HEK293 (cell line): ENCODE measurements at regions not wholly inside any gene's neighbourhood (a gene's known extent, or its start where the extent isn't known, plus 50 kb on each side); places are given as distances from the start of the nearest gene placed in this dataset.

Experiments used
- CTCF ChIA-PET: fragments of 350-600 bp; formaldehyde crosslinking; extraction: SDS; loops from one replicate; lab custom pipeline; 2021; ENCODE audit warnings: antibody characterized with exemption; lab: Yijun Ruan, JAX
- POLR2A ChIA-PET: fragments of 300-600 bp; formaldehyde crosslinking; extraction: SDS; loops from one replicate; lab custom pipeline; 2020; ENCODE audit warnings: antibody characterized with exemption, inconsistent platforms; lab: Yijun Ruan, JAX
- H3K27ac ChIP-seq: fragments of 200-500 bp; sonication (Bioruptor generic); 2 replicates; pipeline ENCODE4 v1.5.1; 2014; ENCODE audit warnings: low read depth, low read length, control low read depth, inconsistent platforms; ENCODE audit errors: extremely low read depth
- H3K36me3 ChIP-seq, 2 experiments: fragments of 200-500 bp in 1 of 2; sonication (Bioruptor generic) in 1 of 2; 1 replicate in 1 of 2; 2 replicates in 1 of 2; pipeline ENCODE4 v1.5.1; 2014 to 2017; ENCODE audit warnings: inconsistent platforms in 2 of 2, low read length in 2 of 2; ENCODE audit not compliant: control insufficient read depth in 2 of 2, insufficient read depth in 1 of 2
- H3K4me1 ChIP-seq: fragments of 200-500 bp; sonication (Bioruptor generic); 2 replicates; pipeline ENCODE4 v1.5.1; 2014; ENCODE audit warnings: mild to moderate bottlenecking, low read length, inconsistent platforms; ENCODE audit not compliant: control insufficient read depth, insufficient read depth
- H3K4me3 ChIP-seq: 2 replicates; pipeline ENCODE4 v1.5.1; 2011; ENCODE audit warnings: low read depth, mild to moderate bottlenecking, control low read depth, low read length, moderate library complexity
- H3K9me3 ChIP-seq: fragments of 200-500 bp; sonication (Bioruptor generic); 2 replicates; pipeline ENCODE4 v1.5.1; 2014; ENCODE audit warnings: low read depth, low read length, inconsistent platforms; ENCODE audit not compliant: control insufficient read depth, insufficient read depth
- GLI2 ChIP-seq: fragments of 450-650 bp; formaldehyde crosslinking; IDR thresholded peaks from 2 replicates; pipeline ENCODE4; 2017; ENCODE audit warnings: missing biosample characterization, missing genetic modification characterization, low read depth, borderline replicate concordance
- HIC1 ChIP-seq: fragments of 450-650 bp; formaldehyde crosslinking; IDR thresholded peaks from 2 replicates; pipeline ENCODE4 v1.5.1; 2016; ENCODE audit warnings: missing biosample characterization, missing genetic modification characterization
- MZF1 ChIP-seq: fragments of 450-650 bp; formaldehyde crosslinking; IDR thresholded peaks from 2 replicates; pipeline ENCODE4 v1.5.1; 2017; ENCODE audit warnings: missing biosample characterization, missing genetic modification characterization, borderline replicate concordance
- REPIN1 ChIP-seq: fragments of 450-650 bp; formaldehyde crosslinking; IDR thresholded peaks from 2 replicates; pipeline ENCODE4 v1.5.1; 2017; ENCODE audit warnings: missing biosample characterization, missing genetic modification characterization, low read depth
- SP3 ChIP-seq: fragments of 450-650 bp; formaldehyde crosslinking; IDR thresholded peaks from 2 replicates; pipeline ENCODE4 v1.5.1; 2016; ENCODE audit warnings: missing biosample characterization, missing genetic modification characterization
- ZBTB1 ChIP-seq: fragments of 450-650 bp; formaldehyde crosslinking; IDR thresholded peaks from 2 replicates; pipeline ENCODE4 v1.5.1; 2016; ENCODE audit warnings: missing biosample characterization, missing genetic modification characterization
- ZBTB8A ChIP-seq: fragments of 450-650 bp; formaldehyde crosslinking; IDR thresholded peaks from 2 replicates; pipeline ENCODE4 v1.5.1; 2016; ENCODE audit warnings: missing biosample characterization, missing genetic modification characterization
- ZNF10 ChIP-seq: fragments of 450-650 bp; formaldehyde crosslinking; IDR thresholded peaks from 2 replicates; pipeline ENCODE4 v1.5.1; 2017; ENCODE audit warnings: missing biosample characterization, missing genetic modification characterization
- ZNF16 ChIP-seq: fragments of 450-650 bp; formaldehyde crosslinking; IDR thresholded peaks from 2 replicates; pipeline ENCODE4 v1.5.1; 2016; ENCODE audit warnings: low read depth, missing biosample characterization, missing genetic modification characterization
- ZNF292 ChIP-seq: fragments of 450-650 bp; formaldehyde crosslinking; IDR thresholded peaks from 2 replicates; pipeline ENCODE4 v1.5.1; 2016; ENCODE audit warnings: low read depth, missing biosample characterization, missing genetic modification characterization, borderline replicate concordance
- ZNF366 ChIP-seq: fragments of 450-650 bp; formaldehyde crosslinking; conservative IDR thresholded peaks from 2 replicates; pipeline ENCODE4 v1.5.1; 2016; ENCODE audit warnings: missing biosample characterization, missing genetic modification characterization
- ZNF426 ChIP-seq: fragments of 450-650 bp; formaldehyde crosslinking; IDR thresholded peaks from 2 replicates; pipeline ENCODE4 v1.5.1; 2017; ENCODE audit warnings: missing biosample characterization, missing genetic modification characterization, mild to moderate bottlenecking, inconsistent platforms, moderate library complexity
- ZNF521 ChIP-seq: fragments of 450-650 bp; formaldehyde crosslinking; IDR thresholded peaks from 2 replicates; pipeline ENCODE4 v1.5.1; 2017; ENCODE audit warnings: missing biosample characterization, mild to moderate bottlenecking, missing genetic modification characterization
- ZNF558 ChIP-seq: fragments of 450-650 bp; formaldehyde crosslinking; IDR thresholded peaks from 2 replicates; pipeline ENCODE4 v1.5.1; 2016; ENCODE audit warnings: missing biosample characterization, missing genetic modification characterization
- ZNF629 ChIP-seq: fragments of 450-650 bp; formaldehyde crosslinking; IDR thresholded peaks from 2 replicates; pipeline ENCODE4 v1.5.1; 2017; ENCODE audit warnings: missing biosample characterization, missing genetic modification characterization
- ZNF76 ChIP-seq: fragments of 450-650 bp; formaldehyde crosslinking; IDR thresholded peaks from 2 replicates; pipeline ENCODE4; 2016; ENCODE audit warnings: low read depth, missing biosample characterization, missing genetic modification characterization, borderline replicate concordance
- ZNF837 ChIP-seq: fragments of 450-650 bp; formaldehyde crosslinking; IDR thresholded peaks from 2 replicates; pipeline ENCODE4 v1.5.1; 2016; ENCODE audit warnings: missing biosample characterization, missing genetic modification characterization
- TF ChIP-seq, protein P1 (sequence below): fragments of 450-650 bp; formaldehyde crosslinking; IDR thresholded peaks from 2 replicates; pipeline ENCODE4 v1.5.1; 2017; ENCODE audit warnings: missing biosample characterization, missing genetic modification characterization
- TF ChIP-seq, protein P2 (sequence below): fragments of 450-650 bp; formaldehyde crosslinking; IDR thresholded peaks from 2 replicates; pipeline ENCODE4 v1.5.1; 2017; ENCODE audit warnings: missing biosample characterization, missing genetic modification characterization
- TF ChIP-seq, protein P3 (sequence below): fragments of 450-650 bp; formaldehyde crosslinking; IDR thresholded peaks from 2 replicates; pipeline ENCODE4 v1.5.1; 2016; ENCODE audit warnings: missing biosample characterization, missing genetic modification characterization
- TF ChIP-seq, protein P4 (sequence below): fragments of 450-650 bp; formaldehyde crosslinking; IDR thresholded peaks from 2 replicates; pipeline ENCODE4 v1.5.1; 2017; ENCODE audit warnings: missing biosample characterization, mild to moderate bottlenecking, missing genetic modification characterization, moderate library complexity

DNA sequence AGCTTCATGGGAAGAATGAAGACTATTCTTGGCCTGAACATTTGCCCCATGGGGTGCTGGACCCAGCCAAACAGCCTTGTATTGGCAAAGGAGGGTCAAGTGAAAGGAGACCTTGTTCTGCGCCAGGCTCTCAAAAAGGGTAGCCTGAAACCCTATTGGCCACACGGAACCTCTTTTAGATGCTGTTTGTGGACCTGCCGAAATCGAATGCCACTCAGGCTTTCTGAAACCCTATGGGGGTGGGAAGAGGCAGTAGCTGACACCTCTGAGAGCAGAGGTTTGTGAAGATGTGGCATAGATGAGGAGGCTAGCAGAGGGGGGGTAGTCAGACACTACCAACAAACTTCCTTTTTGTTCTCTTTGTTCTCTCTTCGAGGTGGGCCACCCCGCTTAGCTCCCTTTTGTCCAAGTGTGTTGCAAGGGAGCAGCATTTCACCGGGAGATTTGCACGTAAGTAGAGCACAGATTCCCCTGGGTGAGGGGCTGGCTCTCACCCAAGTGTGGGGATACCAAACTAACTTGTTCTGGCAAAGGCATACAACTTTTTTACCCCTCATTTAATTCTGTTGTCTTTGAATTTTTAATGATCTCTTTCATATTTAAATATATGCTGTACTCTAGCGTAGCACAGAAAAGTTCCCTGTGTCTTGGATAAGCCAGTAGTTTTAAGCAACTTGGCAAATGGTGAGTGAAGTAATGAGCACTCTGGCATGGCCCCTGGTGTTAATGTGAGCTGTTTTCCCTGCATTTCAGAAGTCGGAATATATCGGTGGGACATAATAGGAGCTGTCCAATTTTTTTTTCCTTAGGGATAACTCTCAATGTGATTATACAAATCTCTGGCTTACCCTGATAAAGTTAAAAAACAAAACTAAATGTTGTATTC, 107.7 kb downstream of the SEPTIN7 start:
- Histone ChIP-seq H3K36me3 (peaks cover 3 to 10% of the 10 kb centered on the region in 2 experiments; a peak in 1 of 3 replicates), H3K27ac (no peak overlapping the region), H3K9me3 (no peaks in the 10 kb centered on the region), H3K4me3 (no peak overlapping the region), H3K4me1 (no peaks in the 10 kb centered on the region)
- no peak for TF ChIP-seq ZNF292 (tag by site-specific recombination)
- no peak for TF ChIP-seq ZNF521
- TF ChIP-seq, protein P1, sequence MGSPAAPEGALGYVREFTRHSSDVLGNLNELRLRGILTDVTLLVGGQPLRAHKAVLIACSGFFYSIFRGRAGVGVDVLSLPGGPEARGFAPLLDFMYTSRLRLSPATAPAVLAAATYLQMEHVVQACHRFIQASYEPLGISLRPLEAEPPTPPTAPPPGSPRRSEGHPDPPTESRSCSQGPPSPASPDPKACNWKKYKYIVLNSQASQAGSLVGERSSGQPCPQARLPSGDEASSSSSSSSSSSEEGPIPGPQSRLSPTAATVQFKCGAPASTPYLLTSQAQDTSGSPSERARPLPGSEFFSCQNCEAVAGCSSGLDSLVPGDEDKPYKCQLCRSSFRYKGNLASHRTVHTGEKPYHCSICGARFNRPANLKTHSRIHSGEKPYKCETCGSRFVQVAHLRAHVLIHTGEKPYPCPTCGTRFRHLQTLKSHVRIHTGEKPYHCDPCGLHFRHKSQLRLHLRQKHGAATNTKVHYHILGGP (tag by site-specific recombination): no peak
- TF ChIP-seq, protein P2, sequence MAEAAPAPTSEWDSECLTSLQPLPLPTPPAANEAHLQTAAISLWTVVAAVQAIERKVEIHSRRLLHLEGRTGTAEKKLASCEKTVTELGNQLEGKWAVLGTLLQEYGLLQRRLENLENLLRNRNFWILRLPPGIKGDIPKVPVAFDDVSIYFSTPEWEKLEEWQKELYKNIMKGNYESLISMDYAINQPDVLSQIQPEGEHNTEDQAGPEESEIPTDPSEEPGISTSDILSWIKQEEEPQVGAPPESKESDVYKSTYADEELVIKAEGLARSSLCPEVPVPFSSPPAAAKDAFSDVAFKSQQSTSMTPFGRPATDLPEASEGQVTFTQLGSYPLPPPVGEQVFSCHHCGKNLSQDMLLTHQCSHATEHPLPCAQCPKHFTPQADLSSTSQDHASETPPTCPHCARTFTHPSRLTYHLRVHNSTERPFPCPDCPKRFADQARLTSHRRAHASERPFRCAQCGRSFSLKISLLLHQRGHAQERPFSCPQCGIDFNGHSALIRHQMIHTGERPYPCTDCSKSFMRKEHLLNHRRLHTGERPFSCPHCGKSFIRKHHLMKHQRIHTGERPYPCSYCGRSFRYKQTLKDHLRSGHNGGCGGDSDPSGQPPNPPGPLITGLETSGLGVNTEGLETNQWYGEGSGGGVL (tag by site-specific recombination): no peak
- no peak for TF ChIP-seq ZBTB1
- no peak for TF ChIP-seq ZNF837 (tag by site-specific recombination)
- no peak for TF ChIP-seq ZNF16 (tag by site-specific recombination)
- no peak for TF ChIP-seq ZNF426 (tag by site-specific recombination)
- no peak for TF ChIP-seq REPIN1 (tag by site-specific recombination)
- TF ChIP-seq ZNF10: no peak
- TF ChIP-seq, protein P3, sequence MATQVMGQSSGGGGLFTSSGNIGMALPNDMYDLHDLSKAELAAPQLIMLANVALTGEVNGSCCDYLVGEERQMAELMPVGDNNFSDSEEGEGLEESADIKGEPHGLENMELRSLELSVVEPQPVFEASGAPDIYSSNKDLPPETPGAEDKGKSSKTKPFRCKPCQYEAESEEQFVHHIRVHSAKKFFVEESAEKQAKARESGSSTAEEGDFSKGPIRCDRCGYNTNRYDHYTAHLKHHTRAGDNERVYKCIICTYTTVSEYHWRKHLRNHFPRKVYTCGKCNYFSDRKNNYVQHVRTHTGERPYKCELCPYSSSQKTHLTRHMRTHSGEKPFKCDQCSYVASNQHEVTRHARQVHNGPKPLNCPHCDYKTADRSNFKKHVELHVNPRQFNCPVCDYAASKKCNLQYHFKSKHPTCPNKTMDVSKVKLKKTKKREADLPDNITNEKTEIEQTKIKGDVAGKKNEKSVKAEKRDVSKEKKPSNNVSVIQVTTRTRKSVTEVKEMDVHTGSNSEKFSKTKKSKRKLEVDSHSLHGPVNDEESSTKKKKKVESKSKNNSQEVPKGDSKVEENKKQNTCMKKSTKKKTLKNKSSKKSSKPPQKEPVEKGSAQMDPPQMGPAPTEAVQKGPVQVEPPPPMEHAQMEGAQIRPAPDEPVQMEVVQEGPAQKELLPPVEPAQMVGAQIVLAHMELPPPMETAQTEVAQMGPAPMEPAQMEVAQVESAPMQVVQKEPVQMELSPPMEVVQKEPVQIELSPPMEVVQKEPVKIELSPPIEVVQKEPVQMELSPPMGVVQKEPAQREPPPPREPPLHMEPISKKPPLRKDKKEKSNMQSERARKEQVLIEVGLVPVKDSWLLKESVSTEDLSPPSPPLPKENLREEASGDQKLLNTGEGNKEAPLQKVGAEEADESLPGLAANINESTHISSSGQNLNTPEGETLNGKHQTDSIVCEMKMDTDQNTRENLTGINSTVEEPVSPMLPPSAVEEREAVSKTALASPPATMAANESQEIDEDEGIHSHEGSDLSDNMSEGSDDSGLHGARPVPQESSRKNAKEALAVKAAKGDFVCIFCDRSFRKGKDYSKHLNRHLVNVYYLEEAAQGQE (tag by site-specific recombination): no peak
- CTCF ChIA-PET: interaction anchor here (0.8 to 2.8 kb wide), 5 partner anchors 137 to 285 kb away, joined by 3 to 41 read pairs (median 8); no protein-coding TSS in a partner anchor
- POLR2A ChIA-PET: no interaction called here

- no peak overlapping the region for H3K27ac ChIP-seq
- H3K4me3 ChIP-seq: no peak overlapping the region
- H3K4me1 ChIP-seq: no peaks in the 10 kb centered on the region
- no peaks in the 10 kb centered on the region for H3K9me3 ChIP-seq
- 0 out of 3 replicates have a peak, but pooled peaks cover 0 to 3% of the 10 kb centered on the region in 2 experiments for H3K36me3 ChIP-seq
- ChIA-PET CTCF (interaction anchor here (0.5 to 1.7 kb wide), 3 partner anchors 66 to 200 kb away, joined by 4 to 8 read pairs (median 4); no protein-coding TSS in a partner anchor), POLR2A (interaction anchor here (0.6 kb wide), 1 partner anchor 253 kb away, joined by 3 read pairs; no protein-coding TSS in a partner anchor)
- TF ChIP-seq MZF1 (no peak), ZBTB8A (tag by site-specific recombination) (no peak), GLI2 (tag by site-specific recombination) (no peak), ZNF629 (tag by site-specific recombination) (no peak), ZNF76 (tag by site-specific recombination) (no peak), SP3 (tag by site-specific recombination) (no peak), ZNF558 (tag by site-specific recombination) (no peak), ZNF292 (tag by site-specific recombination) (no peak), HIC1 (no peak), ZNF366 (tag by site-specific recombination) (no peak)
- TF ChIP-seq, protein P4, sequence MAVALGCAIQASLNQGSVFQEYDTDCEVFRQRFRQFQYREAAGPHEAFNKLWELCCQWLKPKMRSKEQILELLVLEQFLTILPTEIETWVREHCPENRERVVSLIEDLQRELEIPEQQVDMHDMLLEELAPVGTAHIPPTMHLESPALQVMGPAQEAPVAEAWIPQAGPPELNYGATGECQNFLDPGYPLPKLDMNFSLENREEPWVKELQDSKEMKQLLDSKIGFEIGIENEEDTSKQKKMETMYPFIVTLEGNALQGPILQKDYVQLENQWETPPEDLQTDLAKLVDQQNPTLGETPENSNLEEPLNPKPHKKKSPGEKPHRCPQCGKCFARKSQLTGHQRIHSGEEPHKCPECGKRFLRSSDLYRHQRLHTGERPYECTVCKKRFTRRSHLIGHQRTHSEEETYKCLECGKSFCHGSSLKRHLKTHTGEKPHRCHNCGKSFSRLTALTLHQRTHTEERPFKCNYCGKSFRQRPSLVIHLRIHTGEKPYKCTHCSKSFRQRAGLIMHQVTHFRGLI (tag by site-specific recombination): no peak
Measured at GRCh38 chr7:35909870-35910357, 109.1 kb downstream of the SEPTIN7 start.
